GM12878 (cell line): ENCODE measurements at regions not wholly inside any gene's neighbourhood (a gene's known extent, or its start where the extent isn't known, plus 50 kb on each side); places are given as distances from the start of the nearest gene placed in this dataset.

Experiments
- EZH2 ChIP-seq: IDR thresholded peaks from 2 replicates; pipeline ENCODE4 v1.6.1; 2012; ENCODE audit warnings: low read depth, mild to moderate bottlenecking, control low read depth, inconsistent platforms, low read length, borderline replicate concordance; ENCODE audit not compliant: control insufficient read depth
- HDGF ChIP-seq: fragments of 450-650 bp; IDR thresholded peaks from 2 replicates; pipeline ENCODE4 v1.6.1; 2016; ENCODE audit warnings: antibody characterized with exemption
- POLR2AphosphoS5 ChIP-seq: IDR thresholded peaks from 2 replicates; pipeline ENCODE4 v1.6.1; 2011; ENCODE audit warnings: mild to moderate bottlenecking, low read length, inconsistent platforms
- RBBP5 ChIP-seq: fragments of 200-600 bp; sonication (generic); conservative IDR thresholded peaks from 2 replicates; pipeline ENCODE4 v1.6.1; 2016
- TF ChIP-seq, protein P1 (sequence below), 3 experiments: IDR thresholded peaks in 2 of 3; conservative IDR thresholded peaks in 1 of 3; 2 replicates each; pipeline ENCODE4 v1.5.1; 2011; ENCODE audit warnings: low read depth in 3 of 3, low read length in 3 of 3, mild to moderate bottlenecking in 3 of 3, control low read depth in 2 of 3, moderate library complexity in 2 of 3, inconsistent platforms in 1 of 3, mixed read lengths in 1 of 3; ENCODE audit not compliant: control insufficient read depth in 2 of 3, insufficient read depth in 1 of 3; ENCODE audit errors: extremely low read depth in 1 of 3
- TF ChIP-seq, protein P2 (sequence below): IDR thresholded peaks from 2 replicates; pipeline ENCODE4 v1.6.1; 2011; ENCODE audit warnings: mild to moderate bottlenecking, low read depth, low read length, moderate library complexity; ENCODE audit not compliant: insufficient replicate concordance
- TF ChIP-seq, protein P3 (sequence below): IDR thresholded peaks from 2 replicates; pipeline ENCODE4 v1.6.1; 2011; ENCODE audit warnings: low read depth, low read length, improper control_type of control experiment, borderline replicate concordance
- TF ChIP-seq, protein P4 (sequence below): IDR thresholded peaks from 2 replicates; pipeline ENCODE4 v1.6.1; 2012; ENCODE audit warnings: low read depth, low read length, improper control_type of control experiment

DNA sequence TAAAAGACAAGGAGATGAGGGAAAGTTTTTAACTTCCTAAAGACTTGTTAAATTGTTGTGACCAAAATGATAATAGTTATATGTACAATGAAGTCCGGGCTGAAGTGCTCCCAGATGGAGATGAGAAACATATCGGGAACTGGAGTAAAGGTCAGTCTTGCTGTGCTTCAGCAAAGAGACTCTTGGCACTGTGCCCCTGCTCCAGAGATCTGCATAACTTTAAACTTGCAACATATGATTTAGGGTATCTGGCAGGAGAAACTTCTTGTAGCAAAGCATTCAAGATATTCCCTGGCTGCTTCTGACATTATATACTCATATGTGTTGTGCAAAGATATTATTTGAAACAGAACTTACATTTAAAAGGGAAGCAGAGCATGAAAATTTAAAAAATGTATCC lies 786.6 kb upstream of the SLITRK6 start:
- TF ChIP-seq HDGF (no peak), RBBP5 (no peak), POLR2AphosphoS5 (no peak), EZH2 (no peak)
- TF ChIP-seq, protein P1, sequence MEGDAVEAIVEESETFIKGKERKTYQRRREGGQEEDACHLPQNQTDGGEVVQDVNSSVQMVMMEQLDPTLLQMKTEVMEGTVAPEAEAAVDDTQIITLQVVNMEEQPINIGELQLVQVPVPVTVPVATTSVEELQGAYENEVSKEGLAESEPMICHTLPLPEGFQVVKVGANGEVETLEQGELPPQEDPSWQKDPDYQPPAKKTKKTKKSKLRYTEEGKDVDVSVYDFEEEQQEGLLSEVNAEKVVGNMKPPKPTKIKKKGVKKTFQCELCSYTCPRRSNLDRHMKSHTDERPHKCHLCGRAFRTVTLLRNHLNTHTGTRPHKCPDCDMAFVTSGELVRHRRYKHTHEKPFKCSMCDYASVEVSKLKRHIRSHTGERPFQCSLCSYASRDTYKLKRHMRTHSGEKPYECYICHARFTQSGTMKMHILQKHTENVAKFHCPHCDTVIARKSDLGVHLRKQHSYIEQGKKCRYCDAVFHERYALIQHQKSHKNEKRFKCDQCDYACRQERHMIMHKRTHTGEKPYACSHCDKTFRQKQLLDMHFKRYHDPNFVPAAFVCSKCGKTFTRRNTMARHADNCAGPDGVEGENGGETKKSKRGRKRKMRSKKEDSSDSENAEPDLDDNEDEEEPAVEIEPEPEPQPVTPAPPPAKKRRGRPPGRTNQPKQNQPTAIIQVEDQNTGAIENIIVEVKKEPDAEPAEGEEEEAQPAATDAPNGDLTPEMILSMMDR (IDR thresholded peaks at IDR 0.05 in 2 of 3, conservative IDR thresholded peaks at IDR 0.05 in 1 of 3; ENCODE audit: control insufficient read depth in 2 of 3, extremely low read depth in 1 of 3, insufficient read depth in 1 of 3, low read depth in 3 of 3, low read length in 3 of 3) = no peak
- TF ChIP-seq, protein P2, sequence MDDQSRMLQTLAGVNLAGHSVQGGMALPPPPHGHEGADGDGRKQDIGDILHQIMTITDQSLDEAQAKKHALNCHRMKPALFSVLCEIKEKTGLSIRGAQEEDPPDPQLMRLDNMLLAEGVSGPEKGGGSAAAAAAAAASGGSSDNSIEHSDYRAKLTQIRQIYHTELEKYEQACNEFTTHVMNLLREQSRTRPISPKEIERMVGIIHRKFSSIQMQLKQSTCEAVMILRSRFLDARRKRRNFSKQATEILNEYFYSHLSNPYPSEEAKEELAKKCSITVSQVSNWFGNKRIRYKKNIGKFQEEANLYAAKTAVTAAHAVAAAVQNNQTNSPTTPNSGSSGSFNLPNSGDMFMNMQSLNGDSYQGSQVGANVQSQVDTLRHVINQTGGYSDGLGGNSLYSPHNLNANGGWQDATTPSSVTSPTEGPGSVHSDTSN = no peak
- TF ChIP-seq, protein P3, sequence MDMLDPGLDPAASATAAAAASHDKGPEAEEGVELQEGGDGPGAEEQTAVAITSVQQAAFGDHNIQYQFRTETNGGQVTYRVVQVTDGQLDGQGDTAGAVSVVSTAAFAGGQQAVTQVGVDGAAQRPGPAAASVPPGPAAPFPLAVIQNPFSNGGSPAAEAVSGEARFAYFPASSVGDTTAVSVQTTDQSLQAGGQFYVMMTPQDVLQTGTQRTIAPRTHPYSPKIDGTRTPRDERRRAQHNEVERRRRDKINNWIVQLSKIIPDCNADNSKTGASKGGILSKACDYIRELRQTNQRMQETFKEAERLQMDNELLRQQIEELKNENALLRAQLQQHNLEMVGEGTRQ = no peak
- TF ChIP-seq, protein P4, sequence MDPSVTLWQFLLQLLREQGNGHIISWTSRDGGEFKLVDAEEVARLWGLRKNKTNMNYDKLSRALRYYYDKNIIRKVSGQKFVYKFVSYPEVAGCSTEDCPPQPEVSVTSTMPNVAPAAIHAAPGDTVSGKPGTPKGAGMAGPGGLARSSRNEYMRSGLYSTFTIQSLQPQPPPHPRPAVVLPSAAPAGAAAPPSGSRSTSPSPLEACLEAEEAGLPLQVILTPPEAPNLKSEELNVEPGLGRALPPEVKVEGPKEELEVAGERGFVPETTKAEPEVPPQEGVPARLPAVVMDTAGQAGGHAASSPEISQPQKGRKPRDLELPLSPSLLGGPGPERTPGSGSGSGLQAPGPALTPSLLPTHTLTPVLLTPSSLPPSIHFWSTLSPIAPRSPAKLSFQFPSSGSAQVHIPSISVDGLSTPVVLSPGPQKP = no peak
